Trophoblast cell (in vitro differentiated cells and primary cell): ENCODE measurements at regions not wholly inside any gene's neighbourhood (a gene's known extent, or its start where the extent isn't known, plus 50 kb on each side); places are given as distances from the start of the nearest gene placed in this dataset.

Source experiments
- DNase-seq, 2 donors: peaks; one replicate each; pipeline ENCODE4 v3.0.0-alpha.2; 2016
- H2AFZ ChIP-seq: 2 replicates; pipeline ENCODE4 v1.6.1; 2013; ENCODE audit warnings: low read length, moderate library complexity, mild to moderate bottlenecking; ENCODE audit not compliant: insufficient read depth, poor library complexity
- H2AK5ac ChIP-seq: 2 replicates; pipeline ENCODE4 v1.6.1; 2013; ENCODE audit warnings: mild to moderate bottlenecking, low read length
- H2BK120ac ChIP-seq: 2 replicates; pipeline ENCODE4 v1.6.1; 2013; ENCODE audit warnings: low read length, mild to moderate bottlenecking, moderate library complexity; ENCODE audit not compliant: insufficient read depth, poor library complexity
- H2BK12ac ChIP-seq: 2 replicates; pipeline ENCODE4 v1.6.1; 2013; ENCODE audit warnings: mild to moderate bottlenecking, low read length, moderate library complexity
- H2BK5ac ChIP-seq: 2 replicates; pipeline ENCODE4 v1.6.1; 2013; ENCODE audit warnings: low read length, low read depth, moderate library complexity, mild to moderate bottlenecking; ENCODE audit not compliant: poor library complexity
- H3K14ac ChIP-seq: 2 replicates; pipeline ENCODE4 v1.6.1; 2013; ENCODE audit warnings: mild to moderate bottlenecking, low read length
- H3K18ac ChIP-seq: 2 replicates; pipeline ENCODE4 v1.6.1; 2013; ENCODE audit warnings: mild to moderate bottlenecking, low read length
- H3K23ac ChIP-seq: 2 replicates; pipeline ENCODE4 v1.6.1; 2013; ENCODE audit warnings: low read length
- H3K27ac ChIP-seq: 2 replicates; pipeline ENCODE4 v1.5.1; 2013; ENCODE audit warnings: low read depth, mild to moderate bottlenecking, inconsistent platforms, low read length, moderate library complexity
- H3K27me3 ChIP-seq: 2 replicates; pipeline ENCODE4 v1.6.1; 2013; ENCODE audit warnings: inconsistent platforms, mild to moderate bottlenecking, low read length, moderate library complexity; ENCODE audit not compliant: insufficient read depth
- H3K36me3 ChIP-seq, 2 experiments: 1 replicate in 1 of 2; 2 replicates in 1 of 2; pipeline ENCODE4 v1.6.1; 2013; ENCODE audit warnings: low read length in 2 of 2, mild to moderate bottlenecking in 2 of 2, moderate library complexity in 1 of 2; ENCODE audit not compliant: insufficient read depth in 2 of 2, control insufficient read depth in 1 of 2
- H3K4ac ChIP-seq: 2 replicates; pipeline ENCODE4 v1.6.1; 2013; ENCODE audit warnings: low read depth, mild to moderate bottlenecking, low read length, moderate library complexity
- H3K4me1 ChIP-seq, 2 experiments: 1 replicate in 1 of 2; 2 replicates in 1 of 2; pipeline ENCODE4 v1.6.1; 2013; ENCODE audit warnings: low read length in 2 of 2, mild to moderate bottlenecking in 2 of 2, moderate library complexity in 1 of 2; ENCODE audit not compliant: insufficient read depth in 2 of 2, control insufficient read depth in 1 of 2
- H3K4me2 ChIP-seq: 2 replicates; pipeline ENCODE4 v1.6.1; 2013; ENCODE audit warnings: inconsistent platforms, mild to moderate bottlenecking, low read length, moderate library complexity
- H3K4me3 ChIP-seq: 2 replicates; pipeline ENCODE4 v1.5.1; 2013; ENCODE audit warnings: mild to moderate bottlenecking, low read depth, low read length, inconsistent platforms
- H3K79me1 ChIP-seq: one replicate; pipeline ENCODE4 v1.6.1; 2013; ENCODE audit warnings: low read length
- H3K79me2 ChIP-seq: 2 replicates; pipeline ENCODE4 v1.6.1; 2013; ENCODE audit warnings: low read length, mild to moderate bottlenecking; ENCODE audit not compliant: control insufficient read depth, insufficient read depth, poor library complexity
- H3K9ac ChIP-seq: 2 replicates; pipeline ENCODE4 v1.6.1; 2013; ENCODE audit warnings: mild to moderate bottlenecking, low read length
- H3K9me3 ChIP-seq: 2 replicates; pipeline ENCODE4 v1.6.1; 2013; ENCODE audit warnings: low read depth, mild to moderate bottlenecking, control low read depth, inconsistent platforms, low read length; ENCODE audit not compliant: insufficient read depth
- H4K12ac ChIP-seq: 2 replicates; pipeline ENCODE4 v1.6.1; 2013; ENCODE audit warnings: low read depth, mild to moderate bottlenecking, low read length, moderate library complexity
- H4K8ac ChIP-seq: 2 replicates; pipeline ENCODE4 v1.6.1; 2013; ENCODE audit warnings: low read depth, mild to moderate bottlenecking, low read length, moderate library complexity
- H4K91ac ChIP-seq: one replicate; pipeline ENCODE4 v1.6.1; 2013; ENCODE audit warnings: low read depth, mild to moderate bottlenecking, low read length, moderate library complexity
- WGBS: extraction: QIAGEN DNeasy Blood & Tissue Kit; methylation state at CpG from one replicate; pipeline ENCODE4 v1.1.7; 2013; ENCODE audit warnings: missing lambda C conversion rate; ENCODE audit not compliant: insufficient read length, insufficient coverage; ENCODE audit errors: extremely low coverage; 5-methylcytosine and 5-hydroxymethylcytosine counted together

- Histone ChIP-seq H4K8ac (no peak overlapping the region), H4K12ac (no peak overlapping the region), H3K18ac (no peak overlapping the region), H2AFZ (no peak overlapping the region), H4K91ac (no peak overlapping the region), H3K9me3 (no peaks in the 10 kb centered on the region), H3K27ac (no peak overlapping the region), H3K4me2 (no peak overlapping the region), H2BK5ac (no peak overlapping the region), H3K79me1 (peaks cover 2% of the 10 kb centered on the region), H2BK12ac (no peak overlapping the region), H2AK5ac (no peak overlapping the region), H3K4me3 (no peak overlapping the region), H2BK120ac (no peak overlapping the region), H3K4ac (no peak overlapping the region), H3K36me3 (no peaks in the 10 kb centered on the region), H3K27me3 (no peaks in the 10 kb centered on the region), H3K23ac (no peak overlapping the region), H3K14ac (no peak overlapping the region), H3K4me1 (peaks cover 0 to 2% of the 10 kb centered on the region in 2 experiments), H3K9ac (no peak overlapping the region), H3K79me2 (no peaks in the 10 kb centered on the region)
- no CpG with 5 or more reads among the region's 3 CpGs for WGBS
- no peak for DNase-seq
Observed at GRCh38 chr2:145095641-145096435, 575.9 kb upstream of the ZEB2 start.

- Histone ChIP-seq H3K4me2 (no peak overlapping the region), H3K4ac (no peak overlapping the region), H3K27ac (no peak overlapping the region), H4K91ac (no peak overlapping the region), H3K36me3 (no peaks in the 10 kb centered on the region), H3K9ac (no peak overlapping the region), H3K4me3 (no peak overlapping the region), H3K79me1 (peaks cover 2% of the 10 kb centered on the region), H2BK12ac (no peak overlapping the region), H3K79me2 (no peaks in the 10 kb centered on the region), H2BK120ac (no peak overlapping the region), H3K14ac (no peak overlapping the region), H3K9me3 (no peaks in the 10 kb centered on the region), H3K18ac (no peak overlapping the region), H2AK5ac (no peak overlapping the region), H3K23ac (no peak overlapping the region), H4K8ac (no peak overlapping the region), H4K12ac (no peak overlapping the region), H3K4me1 (peaks cover 0 to 2% of the 10 kb centered on the region in 2 experiments), H2BK5ac (no peak overlapping the region), H2AFZ (no peak overlapping the region), H3K27me3 (no peaks in the 10 kb centered on the region)
- no peak for DNase-seq
Observed at GRCh38 chr2:145094370-145094769, 574.5 kb upstream of the ZEB2 start.

- no peak overlapping the region for H3K4me3 ChIP-seq
- H3K9ac ChIP-seq = no peak overlapping the region
- no peak for DNase-seq
- H3K27ac ChIP-seq = no peak overlapping the region
- H3K23ac ChIP-seq = no peak overlapping the region
- no peaks in the 10 kb centered on the region for H3K79me2 ChIP-seq
- H3K9me3 ChIP-seq = no peaks in the 10 kb centered on the region
- peaks cover 2% of the 10 kb centered on the region for H3K79me1 ChIP-seq
- H3K27me3 ChIP-seq = no peaks in the 10 kb centered on the region
- H4K12ac ChIP-seq = no peak overlapping the region
- no peak overlapping the region for H2BK120ac ChIP-seq
- H2BK12ac ChIP-seq = no peak overlapping the region
- no peak overlapping the region for H2BK5ac ChIP-seq
- no peaks in the 10 kb centered on the region for H3K4me1 ChIP-seq
- H3K36me3 ChIP-seq = no peaks in the 10 kb centered on the region
- no peak overlapping the region for H2AFZ ChIP-seq
- H4K91ac ChIP-seq = no peak overlapping the region
- no peak overlapping the region for H3K18ac ChIP-seq
- H3K4me2 ChIP-seq = no peak overlapping the region
- H3K14ac ChIP-seq = no peak overlapping the region
- no peak overlapping the region for H4K8ac ChIP-seq
- H3K4ac ChIP-seq = no peak overlapping the region
- no peak overlapping the region for H2AK5ac ChIP-seq
Observed at GRCh38 chr2:145091967-145092366, 572.0 kb upstream of the ZEB2 start.

GRCh38 chr2:145090841-145091761 lies 571.2 kb upstream of the ZEB2 start:
- WGBS = no CpG with 5 or more reads among the region's 2 CpGs
- H2BK5ac ChIP-seq = no peak overlapping the region

More at GRCh38 chr2:145090841-145091761, 571.2 kb upstream of the ZEB2 start:
- Histone ChIP-seq H3K18ac (no peak overlapping the region), H3K9ac (no peak overlapping the region), H3K4me3 (no peak overlapping the region), H2BK120ac (no peak overlapping the region), H3K27me3 (no peaks in the 10 kb centered on the region), H3K4me1 (no peaks in the 10 kb centered on the region), H3K27ac (no peak overlapping the region), H4K12ac (no peak overlapping the region), H3K79me2 (no peaks in the 10 kb centered on the region), H3K4ac (no peak overlapping the region), H3K36me3 (no peaks in the 10 kb centered on the region), H4K8ac (no peak overlapping the region), H2AFZ (no peak overlapping the region), H3K9me3 (no peaks in the 10 kb centered on the region), H3K23ac (no peak overlapping the region), H2AK5ac (no peak overlapping the region), H3K79me1 (peaks cover 2% of the 10 kb centered on the region), H4K91ac (no peak overlapping the region), H3K14ac (no peak overlapping the region), H2BK12ac (no peak overlapping the region), H3K4me2 (no peak overlapping the region)
- no peak for DNase-seq
